Fibroblast of lung (primary cell): ENCODE measurements at regions not wholly inside any gene's neighbourhood (a gene's known extent, or its start where the extent isn't known, plus 50 kb on each side); places are given as distances from the start of the nearest gene placed in this dataset.

Experiments
- EZH2 ChIP-seq: IDR thresholded peaks from 2 replicates; pipeline ENCODE4 v1.5.1; 2012; ENCODE audit warnings: low read length, control low read depth, mild to moderate bottlenecking; ENCODE audit errors: missing control alignments
- TF ChIP-seq, protein P1 (sequence below), 2 donors: IDR thresholded peaks in 1 of 2; conservative IDR thresholded peaks in 1 of 2; 1 replicate in 1 of 2; 2 replicates in 1 of 2; pipeline ENCODE4 v1.5.1; 2011 to 2012; ENCODE audit warnings: low read length in 2 of 2, control low read depth in 1 of 2, inconsistent platforms in 1 of 2, low read depth in 1 of 2, mild to moderate bottlenecking in 1 of 2

DNA sequence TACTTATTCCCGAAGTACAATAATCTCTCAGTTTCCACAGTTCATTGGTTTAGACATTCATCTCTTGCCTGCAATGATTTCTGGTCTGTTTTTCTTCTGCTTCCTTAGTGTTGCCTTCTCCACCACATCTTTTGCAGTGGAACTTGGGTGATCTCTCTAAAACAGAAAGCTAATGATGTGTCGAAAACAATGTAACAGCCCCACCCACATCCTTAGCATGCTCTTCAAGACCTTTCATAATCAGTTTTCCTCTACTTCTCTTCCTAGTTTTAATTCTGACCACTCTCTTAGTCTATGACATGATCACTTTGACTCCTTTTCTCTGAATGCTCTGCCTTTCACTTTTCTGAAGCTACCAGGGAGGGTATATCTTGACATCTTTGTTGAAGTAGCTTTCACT, 1007.9 kb upstream of the CITED2 start:
- TF ChIP-seq, protein P1, sequence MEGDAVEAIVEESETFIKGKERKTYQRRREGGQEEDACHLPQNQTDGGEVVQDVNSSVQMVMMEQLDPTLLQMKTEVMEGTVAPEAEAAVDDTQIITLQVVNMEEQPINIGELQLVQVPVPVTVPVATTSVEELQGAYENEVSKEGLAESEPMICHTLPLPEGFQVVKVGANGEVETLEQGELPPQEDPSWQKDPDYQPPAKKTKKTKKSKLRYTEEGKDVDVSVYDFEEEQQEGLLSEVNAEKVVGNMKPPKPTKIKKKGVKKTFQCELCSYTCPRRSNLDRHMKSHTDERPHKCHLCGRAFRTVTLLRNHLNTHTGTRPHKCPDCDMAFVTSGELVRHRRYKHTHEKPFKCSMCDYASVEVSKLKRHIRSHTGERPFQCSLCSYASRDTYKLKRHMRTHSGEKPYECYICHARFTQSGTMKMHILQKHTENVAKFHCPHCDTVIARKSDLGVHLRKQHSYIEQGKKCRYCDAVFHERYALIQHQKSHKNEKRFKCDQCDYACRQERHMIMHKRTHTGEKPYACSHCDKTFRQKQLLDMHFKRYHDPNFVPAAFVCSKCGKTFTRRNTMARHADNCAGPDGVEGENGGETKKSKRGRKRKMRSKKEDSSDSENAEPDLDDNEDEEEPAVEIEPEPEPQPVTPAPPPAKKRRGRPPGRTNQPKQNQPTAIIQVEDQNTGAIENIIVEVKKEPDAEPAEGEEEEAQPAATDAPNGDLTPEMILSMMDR (conservative IDR thresholded peaks at IDR 0.05 in 1 of 2, IDR thresholded peaks at IDR 0.05 in 1 of 2; ENCODE audit: low read depth in 1 of 2, low read length in 2 of 2): no peak
- TF ChIP-seq EZH2: no peak
